GM19463 (cell line): ENCODE measurements at regions not wholly inside any gene's neighbourhood (a gene's known extent, or its start where the extent isn't known, plus 50 kb on each side); places are given as distances from the start of the nearest gene placed in this dataset.

Experiments
- ATAC-seq: cut with Tn5 transposase; IDR thresholded peaks from one replicate; pipeline ENCODE4 v1.9.1; 2021; ENCODE audit warnings: mild to moderate bottlenecking, moderate library complexity; ENCODE audit not compliant: unreplicated experiment

GRCh38 chr20:40806929-40807820 lies 118.1 kb upstream of the MAFB start:
- no peak for ATAC-seq

DNA sequence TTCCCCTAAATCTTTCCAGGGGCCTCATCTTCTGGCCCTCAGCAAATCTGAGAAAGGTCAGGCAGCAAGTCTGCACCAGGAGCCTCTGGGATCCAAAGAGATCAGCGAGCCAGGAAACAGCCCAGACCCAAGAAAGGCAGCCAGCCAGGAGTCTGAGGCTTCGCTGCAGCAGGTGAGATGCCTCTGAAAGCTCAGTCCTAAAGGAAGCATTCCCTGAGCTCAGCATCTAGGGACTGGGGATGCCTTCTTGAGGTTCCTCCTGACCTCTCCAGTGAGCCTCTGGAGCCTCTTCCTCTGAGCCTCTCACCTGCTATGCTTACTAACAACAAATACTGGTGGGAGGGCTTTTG lies 118.8 kb upstream of the MAFB start:
- ATAC-seq, result no peak

- ATAC-seq, result no peak
These were observed 119.9 kb upstream of the MAFB start for GRCh38 chr20:40808936-40809335.

GRCh38 chr20:40809361-40809760 lies 120.3 kb upstream of the MAFB start:
- ATAC-seq, result no peak

DNA sequence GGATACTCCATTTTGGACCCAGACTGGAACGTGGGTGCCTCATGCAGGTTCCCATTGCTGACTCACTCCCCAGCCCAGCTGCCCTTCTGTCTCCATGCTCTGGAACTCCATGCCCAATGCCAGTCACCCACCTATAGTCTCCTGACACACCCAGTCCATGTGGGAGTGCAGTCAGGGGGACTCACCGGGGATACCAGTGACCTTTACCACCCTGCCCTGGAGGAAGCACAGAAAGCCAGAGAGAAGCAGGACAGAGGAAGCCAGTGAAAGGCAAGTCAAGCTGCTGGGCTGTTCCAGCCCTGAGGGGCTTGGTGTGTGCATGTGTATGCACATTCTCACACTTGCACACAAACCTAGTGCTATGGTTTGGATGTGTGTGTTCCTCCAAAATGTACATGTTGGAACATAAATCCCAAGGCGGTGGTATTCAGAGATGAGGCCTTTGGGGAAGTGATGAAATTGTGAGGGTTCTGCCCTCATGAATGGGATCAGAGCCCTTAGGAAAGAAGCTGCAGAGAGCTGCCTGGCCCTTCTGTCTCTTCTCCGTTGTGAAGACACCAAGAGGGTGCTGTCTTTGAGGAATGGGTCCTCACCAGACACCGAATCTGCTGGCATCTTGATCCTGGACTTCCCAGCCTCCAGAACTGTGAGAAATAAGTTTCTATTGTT lies 121.4 kb upstream of the MAFB start:
- no peak for ATAC-seq

DNA sequence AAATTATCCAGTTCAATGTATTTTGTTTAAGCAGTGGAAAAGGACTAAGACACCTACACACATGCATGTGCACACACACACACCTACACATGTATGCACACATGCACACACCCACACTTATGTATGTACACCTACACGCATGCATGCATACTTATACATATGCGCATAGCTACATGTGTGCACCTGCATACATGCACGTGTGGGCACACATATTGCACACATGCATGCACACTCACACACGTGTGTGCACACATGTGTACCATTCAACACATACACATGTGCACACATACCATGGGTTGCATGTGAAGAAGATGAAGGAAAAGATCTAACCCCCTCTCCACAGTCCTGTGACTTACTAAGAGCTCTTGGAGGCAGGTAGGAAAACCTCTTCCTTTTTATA lies 122.0 kb upstream of the MAFB start:
- ATAC-seq, result no peak

DNA sequence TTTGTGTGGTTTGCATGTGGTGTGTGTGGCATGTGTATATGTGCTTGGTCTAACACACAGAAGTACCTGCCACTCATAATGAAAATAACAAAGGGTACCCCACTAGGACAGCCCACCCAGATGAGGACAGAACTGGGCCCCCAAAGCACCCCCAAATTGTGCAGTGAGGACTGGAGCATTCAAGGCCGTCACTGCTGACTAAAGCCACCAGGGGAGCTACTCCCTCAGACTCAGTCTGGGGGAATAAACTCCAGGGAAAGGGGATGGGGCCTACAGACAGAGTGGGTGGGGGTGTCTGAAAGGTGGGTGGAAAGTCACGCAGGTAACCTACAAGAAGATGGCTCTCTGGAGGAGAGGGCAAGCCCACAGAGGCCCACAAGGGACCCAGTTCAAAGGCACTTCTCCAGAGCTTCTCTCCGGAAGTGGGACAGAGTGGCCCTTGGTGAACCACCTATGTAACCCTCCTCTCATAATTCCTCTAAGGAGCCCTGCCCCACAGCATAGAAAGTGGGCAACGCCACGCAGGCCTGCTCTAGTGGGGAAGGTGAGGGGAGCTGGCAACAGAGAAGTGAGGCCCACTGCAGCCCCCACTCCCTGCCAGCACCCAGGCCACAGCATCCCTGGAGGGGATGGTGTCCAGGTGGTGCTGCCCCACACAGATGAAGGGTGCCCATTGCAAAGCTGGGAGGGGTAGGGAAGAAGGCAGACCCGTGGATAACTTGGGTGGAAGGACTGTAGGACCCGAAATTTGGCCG lies 122.8 kb upstream of the MAFB start:
- no peak for ATAC-seq

DNA sequence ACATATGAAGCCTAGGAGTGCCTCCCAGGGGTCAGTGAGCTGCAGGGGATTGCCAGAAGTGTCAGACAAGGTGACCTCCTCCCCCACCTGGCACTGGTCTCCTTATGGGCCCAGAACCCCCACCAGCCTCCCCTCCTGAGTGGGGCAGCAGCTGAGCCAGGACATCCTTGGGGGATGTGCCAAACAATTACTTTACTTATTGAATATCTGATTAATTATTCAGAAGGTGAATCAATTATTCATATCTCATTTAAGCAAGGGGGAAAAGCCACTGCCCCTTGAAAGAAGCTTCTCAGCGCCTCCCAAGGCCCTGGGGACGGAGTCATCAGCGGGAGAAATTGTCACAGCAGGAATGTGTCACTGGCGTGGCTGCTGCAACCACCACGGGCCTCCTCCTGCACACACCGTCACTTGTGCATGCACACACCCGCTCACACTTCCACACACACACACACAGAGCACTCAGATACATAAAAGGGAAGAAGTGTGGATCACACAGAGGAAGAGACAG lies 123.4 kb upstream of the MAFB start:
- no peak for ATAC-seq

GRCh38 chr20:40813029-40813431 lies 124.0 kb upstream of the MAFB start:
- no peak for ATAC-seq

DNA sequence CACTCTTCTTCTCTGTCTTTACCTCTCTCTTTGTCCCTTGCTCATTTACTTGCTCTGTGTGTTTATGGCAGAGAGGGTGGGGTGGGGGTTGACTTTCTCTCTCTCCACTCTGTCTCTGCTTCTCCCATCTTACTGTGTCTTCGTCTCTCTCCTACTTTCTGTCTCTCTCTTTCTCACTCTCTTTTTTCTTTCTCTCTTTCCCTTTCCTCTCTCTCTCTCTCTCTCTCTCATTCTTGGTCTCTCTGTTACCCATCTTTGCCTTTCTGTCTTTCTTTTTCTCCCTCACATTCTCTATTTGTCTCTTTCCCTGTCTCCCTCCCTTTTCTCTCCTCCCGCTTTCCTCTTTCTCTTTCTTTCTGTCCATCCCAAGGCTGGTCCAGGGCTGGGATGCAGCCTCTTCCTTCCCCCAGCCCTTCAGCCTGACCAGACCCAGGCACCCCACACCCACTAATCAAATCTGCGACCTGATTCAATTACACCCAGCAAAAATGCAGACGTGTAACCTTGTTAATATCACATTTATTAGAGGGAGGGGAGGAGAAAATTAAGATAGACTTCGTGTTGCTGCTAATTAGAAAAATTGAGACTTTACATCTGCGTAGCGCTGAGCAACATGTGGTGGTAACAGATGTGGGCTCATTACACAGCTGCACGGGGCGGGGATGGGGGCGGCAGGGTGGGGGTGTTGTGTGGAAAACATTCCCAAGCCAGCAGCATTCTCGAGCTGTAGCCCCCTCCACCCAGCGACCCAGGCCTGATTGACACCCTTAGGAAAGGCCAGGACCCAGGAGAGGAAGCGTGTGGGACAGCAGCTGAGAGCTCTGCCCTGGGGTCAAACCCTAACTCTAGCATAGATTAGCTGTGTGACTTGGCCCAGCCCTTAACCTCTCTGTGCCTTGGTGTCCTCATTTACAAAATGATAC lies 124.9 kb upstream of the MAFB start:
- no peak for ATAC-seq

- no peak for ATAC-seq
These were observed 125.6 kb upstream of the MAFB start for GRCh38 chr20:40814631-40814960.

DNA sequence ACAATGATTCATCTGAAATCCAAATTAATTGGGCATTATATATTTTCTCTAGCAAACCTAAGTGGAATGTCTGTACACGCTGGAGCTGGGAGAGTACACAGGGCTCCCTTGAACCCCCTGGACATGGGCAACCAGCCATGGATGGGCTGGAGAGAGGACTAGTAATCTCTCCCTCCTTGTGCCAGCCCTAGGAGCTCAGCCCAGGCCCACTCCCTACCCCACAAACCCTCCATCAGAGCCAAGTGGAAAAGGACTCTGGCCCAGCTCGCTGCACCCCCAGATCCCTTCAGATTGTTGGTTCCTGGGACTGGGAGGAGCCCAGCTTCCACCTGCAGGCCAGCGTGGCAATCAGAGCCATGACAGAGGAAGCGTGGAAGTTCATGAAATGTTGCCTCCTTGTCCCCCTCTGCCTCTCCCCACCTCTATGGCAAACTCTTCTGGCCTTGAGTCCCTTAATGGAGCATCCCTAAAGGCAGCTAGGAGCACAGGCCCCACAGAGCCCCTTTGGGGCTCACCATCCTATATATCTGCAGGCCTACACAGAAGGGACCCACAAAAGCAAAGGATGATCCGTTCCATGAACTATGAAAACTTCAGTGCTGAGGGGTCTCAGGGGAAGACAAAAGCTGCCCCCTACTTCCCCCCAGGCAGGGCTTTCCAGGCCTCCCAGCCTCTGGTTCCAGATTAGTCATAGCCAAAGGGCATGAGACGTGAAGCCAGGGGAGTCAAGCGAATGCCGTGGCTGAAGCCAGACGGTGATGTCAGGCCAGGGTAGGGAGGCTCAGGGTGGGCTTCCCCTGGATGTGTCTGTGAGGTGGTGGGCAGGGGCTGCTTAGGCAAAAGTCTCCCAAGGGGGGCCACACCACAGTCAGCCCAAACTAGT lies 126.4 kb upstream of the MAFB start:
- ATAC-seq, result no peak

DNA sequence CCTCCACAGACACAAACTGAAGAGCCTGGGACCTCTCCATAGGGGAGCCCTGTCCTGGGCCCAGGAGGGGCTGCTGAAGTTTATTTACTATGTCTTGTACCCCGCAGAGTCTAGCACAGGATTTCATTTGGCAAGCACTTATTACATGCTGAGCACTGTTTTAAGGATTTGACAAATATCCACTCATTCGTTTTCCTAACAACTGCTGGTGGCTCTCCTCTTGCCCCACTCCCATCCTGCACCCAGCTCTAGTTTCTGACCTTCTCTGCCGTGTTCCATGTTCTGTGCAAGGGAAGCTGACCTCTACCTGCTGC lies 127.0 kb upstream of the MAFB start:
- no peak for ATAC-seq

DNA sequence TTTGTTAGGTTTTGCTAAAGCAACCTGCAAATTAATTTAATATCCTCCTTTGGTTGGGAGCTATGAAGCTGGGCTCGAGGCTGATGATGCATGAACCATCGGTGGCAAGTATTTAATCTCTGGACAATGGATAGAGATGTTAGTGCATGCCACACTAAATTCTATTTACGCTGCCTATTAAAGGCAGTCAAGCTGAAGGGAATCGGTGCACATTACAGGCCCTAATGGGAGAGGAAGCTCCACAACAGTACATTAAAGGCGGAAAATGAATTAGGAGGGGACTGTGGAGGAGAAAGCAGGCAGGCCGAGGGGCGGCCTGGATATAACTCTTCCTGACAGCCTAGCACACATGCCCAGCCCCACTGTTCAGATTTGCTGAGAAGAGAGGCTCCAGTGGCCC lies 132.4 kb upstream of the MAFB start:
- no peak for ATAC-seq

DNA sequence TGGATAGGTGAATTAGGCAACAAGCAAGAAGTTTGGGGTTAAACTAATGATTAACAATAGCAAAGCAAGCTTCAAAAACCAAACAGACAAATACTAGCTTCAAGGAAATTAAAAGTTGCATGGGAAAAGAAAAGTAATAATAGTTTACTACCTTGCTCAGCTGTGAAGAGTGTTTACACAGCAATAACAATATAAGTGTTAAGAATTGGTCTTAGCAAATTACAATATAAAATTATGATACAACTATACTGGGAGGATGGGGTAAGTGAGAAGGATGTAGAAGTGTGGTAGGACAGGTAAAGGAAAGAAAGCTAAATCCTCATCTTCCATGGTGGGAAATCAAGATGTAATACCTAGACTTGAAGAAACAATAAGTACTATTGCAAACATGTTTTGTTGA lies 137.7 kb upstream of the MAFB start:
- ATAC-seq, result no peak

- ATAC-seq, result no peak
These were observed 146.3 kb upstream of the MAFB start for GRCh38 chr20:40835321-40835720.

- ATAC-seq, result no peak
These were observed 149.5 kb upstream of the MAFB start for GRCh38 chr20:40838509-40838908.

- ATAC-seq, result no peak
These were observed 154.2 kb upstream of the MAFB start for GRCh38 chr20:40843251-40843650.

- ATAC-seq, result no peak
These were observed 155.3 kb upstream of the MAFB start for GRCh38 chr20:40844332-40844731.

DNA sequence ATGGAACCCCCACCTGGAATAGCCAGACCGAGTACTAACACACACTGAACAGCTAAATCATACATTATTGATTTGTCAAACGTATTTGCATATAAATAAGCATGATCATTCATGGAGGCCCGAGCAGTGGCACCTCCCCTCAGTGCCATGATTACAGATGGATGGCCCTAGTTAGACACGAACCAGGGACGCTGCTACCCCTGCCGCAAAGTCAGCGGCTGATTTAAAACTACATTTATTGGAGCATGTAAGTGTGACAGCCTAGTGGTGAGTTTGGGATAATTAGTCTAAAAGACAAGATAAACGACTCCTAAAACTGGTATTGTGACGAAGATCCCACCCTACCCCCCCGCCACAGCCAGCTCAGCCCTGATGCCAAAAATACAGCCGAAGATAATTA lies 159.1 kb upstream of the MAFB start:
- no peak for ATAC-seq
